HG02759 (cell line): ENCODE measurements at regions not wholly inside any gene's neighbourhood (a gene's known extent, or its start where the extent isn't known, plus 50 kb on each side); places are given as distances from the start of the nearest gene placed in this dataset.
A peak's percentile ranks its signal among the peaks of the same experiment; 100 is the strongest.
"Not testable (repeated sequence)": the region's sequence is repeated elsewhere in the genome, so short reads cannot be mapped to it uniquely, and the experiment has no call there.

Experiments used
- ATAC-seq: cut with Tn5 transposase; IDR thresholded peaks from one replicate; pipeline ENCODE4 v1.9.1; 2021; ENCODE audit warnings: mild to moderate bottlenecking, moderate library complexity; ENCODE audit not compliant: unreplicated experiment

- ATAC-seq: no peak
Observed at GRCh38 chr5:25570067-25570583, 925.3 kb upstream of the CDH10 start.

GRCh38 chr5:25568989-25569625 is 924.3 kb upstream of the CDH10 start:
- ATAC-seq: no peak

GRCh38 chr5:25568294-25568693 is 923.5 kb upstream of the CDH10 start:
- no peak for ATAC-seq

- ATAC-seq: no peak
Observed at GRCh38 chr5:25567881-25568280, 923.1 kb upstream of the CDH10 start.

- no peak for ATAC-seq
Observed at GRCh38 chr5:25562656-25563055, 917.9 kb upstream of the CDH10 start.

- ATAC-seq: no peak
Observed at GRCh38 chr5:25554077-25554476, 909.3 kb upstream of the CDH10 start.

GRCh38 chr5:25552871-25553481 is 908.2 kb upstream of the CDH10 start:
- no peak for ATAC-seq

GRCh38 chr5:25550793-25551192 is 906.0 kb upstream of the CDH10 start:
- no peak for ATAC-seq

GRCh38 chr5:25544652-25545249 is 900.0 kb upstream of the CDH10 start:
- peak; percentile 70 for ATAC-seq

GRCh38 chr5:25540628-25541027 is 895.9 kb upstream of the CDH10 start:
- no peak for ATAC-seq

- ATAC-seq: no peak
Observed at GRCh38 chr5:25539536-25539935, 894.8 kb upstream of the CDH10 start.

GRCh38 chr5:25536461-25536860 is 891.7 kb upstream of the CDH10 start:
- ATAC-seq: not testable (repeated sequence)

- ATAC-seq: no peak
Observed at GRCh38 chr5:25516141-25516540, 871.4 kb upstream of the CDH10 start.

GRCh38 chr5:25515525-25515924 is 870.7 kb upstream of the CDH10 start:
- no peak for ATAC-seq

- ATAC-seq: not testable (repeated sequence)
Observed at GRCh38 chr5:25510692-25511091, 865.9 kb upstream of the CDH10 start.

GRCh38 chr5:25508011-25508410 is 863.2 kb upstream of the CDH10 start:
- not testable (repeated sequence) for ATAC-seq

GRCh38 chr5:25500635-25501034 is 855.9 kb upstream of the CDH10 start:
- ATAC-seq: no peak

GRCh38 chr5:25489834-25490538 is 845.2 kb upstream of the CDH10 start:
- no peak for ATAC-seq

GRCh38 chr5:25488119-25488518 is 843.3 kb upstream of the CDH10 start:
- no peak for ATAC-seq

- no peak for ATAC-seq
Observed at GRCh38 chr5:25484391-25484790, 839.6 kb upstream of the CDH10 start.

GRCh38 chr5:25481463-25481862 is 836.7 kb upstream of the CDH10 start:
- ATAC-seq: no peak

- no peak for ATAC-seq
Observed at GRCh38 chr5:25459082-25459481, 814.3 kb upstream of the CDH10 start.
